Sigmoid colon (tissue), 6 donors: ENCODE measurements at regions not wholly inside any gene's neighbourhood (a gene's known extent, or its start where the extent isn't known, plus 50 kb on each side); places are given as distances from the start of the nearest gene placed in this dataset.
"Not testable (repeated sequence)": the region's sequence is repeated elsewhere in the genome, so short reads cannot be mapped to it uniquely, and the experiment has no call there.

Experiments used
- DNase-seq: peaks from one replicate; pipeline ENCODE4 v3.0.0-alpha.2; 2019
- H3K27ac ChIP-seq, 4 donors: fragments of 200-600 bp; sonication (generic); one replicate each; pipeline ENCODE4 v1.5.1; 2016 to 2019; ENCODE audit warnings: mild to moderate bottlenecking in 1 of 4
- H3K27me3 ChIP-seq, 3 donors: fragments of 200-600 bp; sonication (generic); one replicate each; pipeline ENCODE4 v1.5.1; 2019; ENCODE audit warnings: mild to moderate bottlenecking in 1 of 3
- H3K36me3 ChIP-seq, 4 donors: fragments of 200-600 bp; sonication (generic); one replicate each; pipeline ENCODE4 v1.5.1; 2016 to 2019
- H3K4me1 ChIP-seq, 4 donors: fragments of 200-600 bp; sonication (generic); one replicate each; pipeline ENCODE4 v1.5.1; 2017 to 2019
- H3K4me3 ChIP-seq, 4 donors: fragments of 200-600 bp; sonication (generic); one replicate each; pipeline ENCODE4 v1.5.1; 2017 to 2019; ENCODE audit warnings: mild to moderate bottlenecking in 2 of 4, moderate library complexity in 1 of 4
- H3K9me3 ChIP-seq, 4 donors: fragments of 200-600 bp in 3 of 4; sonication (generic) in 3 of 4; one replicate each; pipeline versions ENCODE4 v1.5.1 to v1.6.1; 2013 to 2019
- CTCF ChIP-seq, 4 experiments: fragments of 450-650 bp in 3 of 4; fragments of 200-600 bp in 1 of 4; IDR thresholded peaks; one replicate each; pipeline ENCODE4 v1.5.1; 2016 to 2019; ENCODE audit warnings: antibody characterized with exemption in 4 of 4, mild to moderate bottlenecking in 3 of 4, moderate library complexity in 2 of 4
- EP300 ChIP-seq, 4 donors: sonication (generic); formaldehyde crosslinking; IDR thresholded peaks; one replicate each; pipeline ENCODE4 v1.6.1; 2017; ENCODE audit warnings: antibody characterized with exemption in 4 of 4
- POLR2A ChIP-seq, 2 donors: fragments of 450-650 bp; IDR thresholded peaks; one replicate each; pipeline ENCODE4 v1.6.1; 2016; ENCODE audit warnings: antibody characterized with exemption in 2 of 2, mild to moderate bottlenecking in 2 of 2, moderate library complexity in 2 of 2
- POLR2AphosphoS5 ChIP-seq, 4 donors: sonication (generic); formaldehyde crosslinking; IDR thresholded peaks; one replicate each; pipeline ENCODE4 v1.6.1; 2017; ENCODE audit warnings: antibody characterized with exemption in 4 of 4
- WGBS, 2 donors: extraction: QIAGEN DNeasy Blood & Tissue Kit; methylation state at CpG; one replicate each; pipeline ENCODE4 v1.1.7; 2013; 5-methylcytosine and 5-hydroxymethylcytosine counted together
- intact Hi-C: fragments of 100-400 bp; cut with DNase I; formaldehyde crosslinking; loops from one replicate; pipeline ENCODE4 v1.15.1; 2023
- donor health status: healthy with polysubstance abuse.
- donor health status: healthy.

- intact Hi-C loops, result no loop called here
- 83 to 93% methylated on average over 4 of the region's 4 CpGs for WGBS, 2 donors
Observed at GRCh38 chr13:107927557-107927956, 287.8 kb downstream of the LIG4 start.

GRCh38 chr13:107926515-107926914 is 288.8 kb downstream of the LIG4 start:
- H3K4me3 ChIP-seq, H3K36me3 ChIP-seq, H3K27ac ChIP-seq, H3K27me3 ChIP-seq, intact Hi-C loops, DNase-seq, H3K9me3 ChIP-seq, H3K4me1 ChIP-seq: not testable (repeated sequence)
- 70 to 74% methylated on average over 10 to 11 of the region's 12 CpGs for WGBS, 2 donors

More at GRCh38 chr13:107927557-107927956, 287.8 kb downstream of the LIG4 start:
- Histone ChIP-seq H3K27me3 (no peaks in the 10 kb centered on the region), H3K9me3 (no peaks in the 10 kb centered on the region), H3K36me3 (no peaks in the 10 kb centered on the region), H3K27ac (no peak overlapping the region), H3K4me3 (no peak overlapping the region), H3K4me1 (no peaks in the 10 kb centered on the region)
- no peak for TF ChIP-seq POLR2AphosphoS5 (IDR thresholded peaks at IDR 0.05)
- no peak for TF ChIP-seq CTCF (IDR thresholded peaks at IDR 0.05)
- TF ChIP-seq EP300 (IDR thresholded peaks at IDR 0.05), result no peak
- TF ChIP-seq POLR2A (IDR thresholded peaks at IDR 0.05), result no peak
- no peak for DNase-seq

- whole genome bisulfite sequencing, 2 donors, result 0% methylated on average over 1 of the region's 1 CpG
Observed at GRCh38 chr13:107916902-107917301, 298.4 kb downstream of the LIG4 start.

GRCh38 chr13:107912745-107913144 is 302.6 kb downstream of the LIG4 start:
- DNase-seq, result no peak
- Histone ChIP-seq H3K4me1 (no peaks in the 10 kb centered on the region), H3K36me3 (no peaks in the 10 kb centered on the region), H3K9me3 (no peaks in the 10 kb centered on the region), H3K27me3 (no peaks in the 10 kb centered on the region), H3K27ac (no peak overlapping the region), H3K4me3 (no peak overlapping the region)
- WGBS, 2 donors, result 51 to 72% methylated on average over 2 of the region's 2 CpGs
- intact Hi-C loops, result no loop called here
- TF ChIP-seq CTCF (IDR thresholded peaks at IDR 0.05), result no peak
- TF ChIP-seq POLR2AphosphoS5 (IDR thresholded peaks at IDR 0.05), result no peak
- TF ChIP-seq POLR2A (IDR thresholded peaks at IDR 0.05), result no peak
- no peak for TF ChIP-seq EP300 (IDR thresholded peaks at IDR 0.05)

More at GRCh38 chr13:107916902-107917301, 298.4 kb downstream of the LIG4 start:
- H3K27me3 ChIP-seq, H3K36me3 ChIP-seq, DNase-seq, H3K4me3 ChIP-seq, intact Hi-C loops, H3K4me1 ChIP-seq, H3K9me3 ChIP-seq, H3K27ac ChIP-seq: not testable (repeated sequence)

GRCh38 chr13:107907065-107907805 is 308.1 kb downstream of the LIG4 start:
- WGBS, 2 donors, result 73 to 75% methylated on average over 14 of the region's 14 CpGs
- intact Hi-C loops, result no loop called here

More at GRCh38 chr13:107907065-107907805, 308.1 kb downstream of the LIG4 start:
- Histone ChIP-seq H3K9me3 (no peaks in the 10 kb centered on the region), H3K4me1 (no peaks in the 10 kb centered on the region), H3K27me3 (no peaks in the 10 kb centered on the region), H3K4me3 (no peak overlapping the region), H3K36me3 (no peaks in the 10 kb centered on the region), H3K27ac (no peak overlapping the region)
- no peak for TF ChIP-seq POLR2AphosphoS5 (IDR thresholded peaks at IDR 0.05)
- no peak for TF ChIP-seq CTCF (IDR thresholded peaks at IDR 0.05)
- TF ChIP-seq EP300 (IDR thresholded peaks at IDR 0.05), result no peak
- no peak for TF ChIP-seq POLR2A (IDR thresholded peaks at IDR 0.05)
- DNase-seq, result no peak
